SK-N-SH treated with all-trans-retinoic acid at 6 μM for 48 hours (cell line): ENCODE measurements at regions not wholly inside any gene's neighbourhood (a gene's known extent, or its start where the extent isn't known, plus 50 kb on each side); places are given as distances from the start of the nearest gene placed in this dataset.
"Not testable (repeated sequence)": the region's sequence is repeated elsewhere in the genome, so short reads cannot be mapped to it uniquely, and the experiment has no call there.

Source experiments
- ATAC-seq: fragments of 200-7000 bp; cut with Tn5 transposase; 3 replicates; pipeline ENCODE4 v1.9.1; 2020; ENCODE audit warnings: mild to moderate bottlenecking, moderate library complexity
- ARNTL ChIP-seq: fragments of 450-650 bp; formaldehyde crosslinking; IDR thresholded peaks from 2 replicates; pipeline ENCODE4 v1.5.0; 2020; ENCODE audit warnings: low read depth, mild to moderate bottlenecking, moderate library complexity, borderline replicate concordance
- CSDC2 ChIP-seq: fragments of 250-450 bp; sonication (Bioruptor Pico); IDR thresholded peaks from 2 replicates; pipeline ENCODE4 v1.5.0; 2020; ENCODE audit warnings: mild to moderate bottlenecking, moderate library complexity
- CSRNP3 ChIP-seq: fragments of 250-450 bp; sonication (Bioruptor Pico); IDR thresholded peaks from 2 replicates; pipeline ENCODE4 v1.5.1; 2021; ENCODE audit warnings: mild to moderate bottlenecking, moderate library complexity
- GLIS3 ChIP-seq: fragments of 250-450 bp; sonication (Bioruptor Pico); IDR thresholded peaks from 2 replicates; pipeline ENCODE4 v1.5.0; 2020; ENCODE audit warnings: mild to moderate bottlenecking, moderate library complexity
- PATZ1 ChIP-seq: fragments of 250-450 bp; sonication (Bioruptor Pico); IDR thresholded peaks from 2 replicates; pipeline ENCODE4 v1.8.0; 2020; ENCODE audit warnings: mild to moderate bottlenecking, moderate library complexity, borderline replicate concordance
- POU6F1 ChIP-seq: fragments of 250-450 bp; sonication (Bioruptor Pico); IDR thresholded peaks from 2 replicates; pipeline ENCODE4 v1.8.0; 2021; ENCODE audit warnings: low read depth, mild to moderate bottlenecking, moderate library complexity, borderline replicate concordance
- SNAI2 ChIP-seq: fragments of 250-450 bp; sonication (Bioruptor Pico); IDR thresholded peaks from 2 replicates; pipeline ENCODE4 v1.5.0; 2020; ENCODE audit warnings: mild to moderate bottlenecking, moderate library complexity
- TCF4 ChIP-seq: fragments of 250-450 bp; sonication (Bioruptor Pico); IDR thresholded peaks from 2 replicates; pipeline ENCODE4 v1.8.0; 2021; ENCODE audit warnings: mild to moderate bottlenecking, moderate library complexity, borderline replicate concordance
- ZFP3 ChIP-seq: fragments of 250-450 bp; sonication (Bioruptor Pico); IDR thresholded peaks from 2 replicates; pipeline ENCODE4 v1.5.0; 2020; ENCODE audit warnings: mild to moderate bottlenecking, moderate library complexity
- ZNF565 ChIP-seq: fragments of 450-650 bp; formaldehyde crosslinking; conservative IDR thresholded peaks from 2 replicates; pipeline ENCODE4 v1.5.0; 2020; ENCODE audit warnings: low read depth, mild to moderate bottlenecking, moderate library complexity
- TF ChIP-seq, protein P1 (sequence below): fragments of 250-450 bp; sonication (Bioruptor Pico); IDR thresholded peaks from 2 replicates; pipeline ENCODE4 v1.5.0; 2020; ENCODE audit warnings: mild to moderate bottlenecking, moderate library complexity

DNA sequence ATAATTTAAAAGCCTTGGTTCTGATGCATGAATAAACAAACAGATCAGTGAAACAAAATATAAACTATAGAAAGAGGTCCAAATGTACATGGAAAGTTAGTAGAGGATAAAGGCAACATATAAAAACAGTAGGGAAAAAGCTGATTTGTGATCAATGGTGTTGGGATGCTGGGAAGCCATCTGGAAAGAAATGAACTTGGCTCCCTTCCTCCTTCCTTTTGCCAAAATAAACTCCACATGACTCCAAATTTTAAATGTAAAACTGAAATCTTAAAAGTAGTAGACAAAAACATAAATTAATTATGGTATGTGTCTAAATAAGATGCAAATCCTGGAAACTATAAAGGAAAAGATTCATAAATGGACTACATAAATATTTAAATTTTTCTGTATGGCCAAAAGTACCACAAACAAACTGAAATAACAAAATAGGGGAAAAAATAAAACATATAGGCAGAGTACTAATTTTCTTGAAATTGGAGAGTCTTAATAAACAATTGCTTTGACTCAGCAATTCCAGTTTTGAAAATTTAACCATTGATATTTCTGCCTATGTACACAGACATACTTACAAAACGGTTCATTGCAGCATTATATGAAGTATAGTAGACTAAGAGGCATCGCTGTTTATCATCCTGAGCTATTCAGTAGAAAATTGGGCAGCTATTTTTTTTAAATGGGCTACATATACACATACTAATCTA lies 77.0 kb upstream of the TRIM24 start:
- TF ChIP-seq ZFP3 (no peak), TCF4 (CRISPR knock-in tag) (0 out of 2 replicates have a peak, but pooled peaks have one; percentile 18)
- ATAC-seq = no peak

DNA sequence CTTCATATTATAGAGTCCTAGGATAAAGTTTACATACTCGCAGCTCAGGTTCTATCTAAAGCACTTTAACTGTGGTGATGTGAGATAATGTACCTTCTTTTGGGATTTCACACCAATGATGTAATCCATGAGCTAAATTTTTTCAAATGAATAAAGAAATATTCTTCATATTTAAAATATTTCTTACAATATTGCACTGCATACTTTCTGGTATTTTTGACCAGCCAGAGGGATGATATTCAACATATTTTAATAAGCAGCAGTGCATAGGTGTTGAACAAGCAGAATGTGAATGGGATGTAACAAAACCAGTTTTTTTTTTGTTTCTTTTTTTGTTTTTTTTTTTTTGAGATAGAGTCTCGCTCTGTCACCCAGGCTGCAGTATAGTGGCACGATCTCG lies 73.2 kb upstream of the TRIM24 start:
- ATAC-seq = no peak
- TF ChIP-seq ZNF565 (CRISPR knock-in tag) = no peak

GRCh38 chr7:138387755-138388475 lies 72.1 kb upstream of the TRIM24 start:
- no peak for ATAC-seq

DNA sequence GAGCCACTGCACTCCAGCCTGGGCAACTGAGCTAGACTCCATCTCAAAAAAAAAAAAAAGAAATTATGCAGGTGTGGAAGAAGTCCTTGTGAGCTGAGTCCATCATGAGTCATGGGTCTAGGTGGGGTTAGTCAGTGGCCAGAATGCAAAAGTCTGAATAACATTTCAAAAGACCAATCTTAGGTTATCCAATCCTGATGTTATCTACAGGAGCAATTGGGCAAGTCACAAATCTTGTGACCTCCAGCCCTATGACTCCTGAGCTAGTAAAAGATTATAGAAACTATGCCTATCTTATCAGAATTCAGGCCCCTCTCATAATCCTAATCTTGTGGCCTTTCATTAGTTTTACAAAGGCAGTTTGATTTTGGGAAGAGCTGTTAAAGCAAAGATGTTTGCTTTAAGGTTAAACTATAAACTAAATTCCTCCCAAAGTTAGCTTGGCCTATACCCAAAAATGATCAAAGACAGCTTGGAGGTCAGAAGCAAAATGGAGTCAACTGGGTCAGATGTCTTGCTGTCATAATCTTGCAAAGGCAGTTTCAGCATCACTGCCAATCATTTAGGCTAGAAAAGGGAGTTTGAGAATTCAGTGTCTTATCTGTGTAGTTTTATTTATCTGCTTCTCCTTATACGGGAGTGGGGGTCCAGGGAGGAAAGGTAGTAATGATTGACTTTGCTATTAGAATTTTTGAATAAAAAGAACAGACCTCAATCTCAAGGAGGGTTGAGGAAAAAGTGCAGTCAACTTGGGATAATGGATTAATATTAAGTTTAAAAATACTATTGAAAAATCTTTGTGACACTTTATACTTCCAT lies 71.2 kb upstream of the TRIM24 start:
- no peak for ATAC-seq
- no peak for TF ChIP-seq PATZ1
- TF ChIP-seq SNAI2 (CRISPR knock-in tag) = no peak
- no peak for TF ChIP-seq CSRNP3 (CRISPR knock-in tag)
- TF ChIP-seq, all 23 proteins: peak for 0

More at GRCh38 chr7:138387755-138388475, 72.1 kb upstream of the TRIM24 start:
- no peak for TF ChIP-seq GLIS3 (CRISPR knock-in tag)
- TF ChIP-seq ARNTL (CRISPR knock-in tag) = no peak

- TF ChIP-seq CSDC2 (CRISPR knock-in tag) = no peak
- TF ChIP-seq, protein P1, sequence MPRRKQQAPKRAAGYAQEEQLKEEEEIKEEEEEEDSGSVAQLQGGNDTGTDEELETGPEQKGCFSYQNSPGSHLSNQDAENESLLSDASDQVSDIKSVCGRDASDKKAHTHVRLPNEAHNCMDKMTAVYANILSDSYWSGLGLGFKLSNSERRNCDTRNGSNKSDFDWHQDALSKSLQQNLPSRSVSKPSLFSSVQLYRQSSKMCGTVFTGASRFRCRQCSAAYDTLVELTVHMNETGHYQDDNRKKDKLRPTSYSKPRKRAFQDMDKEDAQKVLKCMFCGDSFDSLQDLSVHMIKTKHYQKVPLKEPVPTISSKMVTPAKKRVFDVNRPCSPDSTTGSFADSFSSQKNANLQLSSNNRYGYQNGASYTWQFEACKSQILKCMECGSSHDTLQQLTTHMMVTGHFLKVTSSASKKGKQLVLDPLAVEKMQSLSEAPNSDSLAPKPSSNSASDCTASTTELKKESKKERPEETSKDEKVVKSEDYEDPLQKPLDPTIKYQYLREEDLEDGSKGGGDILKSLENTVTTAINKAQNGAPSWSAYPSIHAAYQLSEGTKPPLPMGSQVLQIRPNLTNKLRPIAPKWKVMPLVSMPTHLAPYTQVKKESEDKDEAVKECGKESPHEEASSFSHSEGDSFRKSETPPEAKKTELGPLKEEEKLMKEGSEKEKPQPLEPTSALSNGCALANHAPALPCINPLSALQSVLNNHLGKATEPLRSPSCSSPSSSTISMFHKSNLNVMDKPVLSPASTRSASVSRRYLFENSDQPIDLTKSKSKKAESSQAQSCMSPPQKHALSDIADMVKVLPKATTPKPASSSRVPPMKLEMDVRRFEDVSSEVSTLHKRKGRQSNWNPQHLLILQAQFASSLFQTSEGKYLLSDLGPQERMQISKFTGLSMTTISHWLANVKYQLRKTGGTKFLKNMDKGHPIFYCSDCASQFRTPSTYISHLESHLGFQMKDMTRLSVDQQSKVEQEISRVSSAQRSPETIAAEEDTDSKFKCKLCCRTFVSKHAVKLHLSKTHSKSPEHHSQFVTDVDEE (CRISPR knock-in tag) = no peak
- no peak for ATAC-seq
These were observed 64.3 kb upstream of the TRIM24 start for GRCh38 chr7:138395763-138396162.

GRCh38 chr7:138396251-138397070 lies 63.6 kb upstream of the TRIM24 start:
- TF ChIP-seq GLIS3 (CRISPR knock-in tag) = no peak
- TF ChIP-seq SNAI2 (CRISPR knock-in tag) = no peak
- no peak for TF ChIP-seq POU6F1 (CRISPR knock-in tag)
- TF ChIP-seq ZFP3 = no peak
- TF ChIP-seq, all 23 proteins: peak for 0
- no peak for ATAC-seq

- ATAC-seq = not testable (repeated sequence)
These were observed 63.0 kb upstream of the TRIM24 start for GRCh38 chr7:138397071-138397433.
